HEK293T (cell line): ENCODE measurements at regions not wholly inside any gene's neighbourhood (a gene's known extent, or its start where the extent isn't known, plus 50 kb on each side); places are given as distances from the start of the nearest gene placed in this dataset.

ENCODE experiments used
- CTCF ChIA-PET: fragments of 350-600 bp; formaldehyde crosslinking; extraction: SDS; loops from one replicate; lab custom pipeline; 2021; ENCODE audit warnings: antibody characterized with exemption, inconsistent platforms; lab: Yijun Ruan, JAX
- POLR2A ChIA-PET: fragments of 350-600 bp; formaldehyde crosslinking; extraction: SDS; loops from one replicate; lab custom pipeline; 2020; ENCODE audit warnings: antibody characterized with exemption, inconsistent platforms; lab: Yijun Ruan, JAX
- DNase-seq: peaks from one replicate; pipeline ENCODE4 v3.0.0; 2012; ENCODE audit warnings: mixed read lengths; ENCODE audit errors: extremely low spot score
- ARNT ChIP-seq: fragments of 450-650 bp; IDR thresholded peaks from 2 replicates; pipeline ENCODE4 v1.6.1; 2017; ENCODE audit warnings: mild to moderate bottlenecking
- BHLHE40 ChIP-seq: fragments of 450-650 bp; IDR thresholded peaks from 2 replicates; pipeline ENCODE4 v1.6.1; 2016; ENCODE audit warnings: mild to moderate bottlenecking, moderate library complexity, borderline replicate concordance
- CTBP1 ChIP-seq: fragments of 450-650 bp; IDR thresholded peaks from 2 replicates; pipeline ENCODE4 v1.6.1; 2016; ENCODE audit warnings: borderline replicate concordance
- ELF4 ChIP-seq: fragments of 450-650 bp; IDR thresholded peaks from 2 replicates; pipeline ENCODE4 v1.6.1; 2017; ENCODE audit warnings: antibody characterized with exemption
- FOXA1 ChIP-seq: fragments of 450-650 bp; IDR thresholded peaks from 2 replicates; pipeline ENCODE4 v1.6.1; 2016; ENCODE audit warnings: mild to moderate bottlenecking
- FOXK2 ChIP-seq: fragments of 450-650 bp; IDR thresholded peaks from 2 replicates; pipeline ENCODE4 v1.6.1; 2016; ENCODE audit warnings: mild to moderate bottlenecking
- FOXM1 ChIP-seq: fragments of 450-650 bp; IDR thresholded peaks from 2 replicates; pipeline ENCODE4 v1.6.1; 2017; ENCODE audit warnings: mild to moderate bottlenecking, borderline replicate concordance
- HDGF ChIP-seq: fragments of 450-650 bp; IDR thresholded peaks from 2 replicates; pipeline ENCODE4 v1.6.1; 2017; ENCODE audit warnings: antibody characterized with exemption, borderline replicate concordance
- L3MBTL2 ChIP-seq: fragments of 450-650 bp; conservative IDR thresholded peaks from 2 replicates; pipeline ENCODE4 v1.6.1; 2016; ENCODE audit warnings: mild to moderate bottlenecking
- LEF1 ChIP-seq: fragments of 450-650 bp; IDR thresholded peaks from 2 replicates; pipeline ENCODE4 v1.6.1; 2017; ENCODE audit warnings: mild to moderate bottlenecking, borderline replicate concordance
- NFRKB ChIP-seq: fragments of 450-650 bp; IDR thresholded peaks from 2 replicates; pipeline ENCODE4 v1.6.1; 2016; ENCODE audit warnings: mild to moderate bottlenecking, moderate library complexity
- SP1 ChIP-seq: fragments of 450-650 bp; IDR thresholded peaks from 2 replicates; pipeline ENCODE4 v1.6.1; 2017
- SUZ12 ChIP-seq: fragments of 450-650 bp; IDR thresholded peaks from 2 replicates; pipeline ENCODE4 v1.6.1; 2016; ENCODE audit warnings: mild to moderate bottlenecking
- TARDBP ChIP-seq: fragments of 450-650 bp; IDR thresholded peaks from 2 replicates; pipeline ENCODE4 v1.6.1; 2016
- ZNF384 ChIP-seq: fragments of 450-650 bp; IDR thresholded peaks from 2 replicates; pipeline ENCODE4 v1.6.1; 2016
- TF ChIP-seq, protein P1 (sequence below): fragments of 450-650 bp; IDR thresholded peaks from 2 replicates; pipeline ENCODE4 v1.6.1; 2016

DNA sequence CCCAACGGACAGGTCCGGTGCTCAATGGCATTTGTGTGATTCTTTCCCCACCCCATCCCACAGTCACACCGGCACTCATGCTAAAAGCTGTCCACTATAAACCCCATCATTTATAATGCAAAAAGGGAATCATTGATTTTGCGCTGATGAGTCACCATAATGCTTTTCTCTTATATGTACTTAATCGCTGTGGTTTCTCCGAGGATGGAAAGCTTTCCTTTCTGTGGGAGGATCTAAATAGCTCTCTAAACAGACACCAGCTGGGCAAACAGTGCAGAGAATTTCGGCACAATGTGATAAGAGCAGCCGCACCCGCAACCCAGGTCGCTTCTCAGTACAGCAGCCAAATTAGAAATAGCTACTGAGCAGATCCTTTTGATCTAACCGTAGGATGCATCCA lies 85.6 kb downstream of the SETD4 start:
- CTCF ChIA-PET, result no interaction called here
- TF ChIP-seq ZNF384, result no peak
- no peak for TF ChIP-seq FOXA1
- TF ChIP-seq FOXM1, result no peak
- TF ChIP-seq NFRKB, result no peak
- TF ChIP-seq LEF1, result no peak
- TF ChIP-seq BHLHE40, result no peak
- TF ChIP-seq L3MBTL2, result no peak
- TF ChIP-seq, protein P1, sequence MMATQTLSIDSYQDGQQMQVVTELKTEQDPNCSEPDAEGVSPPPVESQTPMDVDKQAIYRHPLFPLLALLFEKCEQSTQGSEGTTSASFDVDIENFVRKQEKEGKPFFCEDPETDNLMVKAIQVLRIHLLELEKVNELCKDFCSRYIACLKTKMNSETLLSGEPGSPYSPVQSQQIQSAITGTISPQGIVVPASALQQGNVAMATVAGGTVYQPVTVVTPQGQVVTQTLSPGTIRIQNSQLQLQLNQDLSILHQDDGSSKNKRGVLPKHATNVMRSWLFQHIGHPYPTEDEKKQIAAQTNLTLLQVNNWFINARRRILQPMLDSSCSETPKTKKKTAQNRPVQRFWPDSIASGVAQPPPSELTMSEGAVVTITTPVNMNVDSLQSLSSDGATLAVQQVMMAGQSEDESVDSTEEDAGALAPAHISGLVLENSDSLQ, result no peak
- no peak for TF ChIP-seq SUZ12
- TF ChIP-seq SP1, result no peak
- TF ChIP-seq HDGF, result no peak
- TF ChIP-seq ELF4, result no peak
- no peak for TF ChIP-seq ARNT
- no peak for TF ChIP-seq CTBP1
- TF ChIP-seq TARDBP, result no peak
- no peak for TF ChIP-seq FOXK2
- no peak for DNase-seq
- POLR2A ChIA-PET, result interaction anchor here (0.6 kb wide), 1 partner anchor 14 kb away, joined by 3 read pairs; no protein-coding TSS in a partner anchor

DNA sequence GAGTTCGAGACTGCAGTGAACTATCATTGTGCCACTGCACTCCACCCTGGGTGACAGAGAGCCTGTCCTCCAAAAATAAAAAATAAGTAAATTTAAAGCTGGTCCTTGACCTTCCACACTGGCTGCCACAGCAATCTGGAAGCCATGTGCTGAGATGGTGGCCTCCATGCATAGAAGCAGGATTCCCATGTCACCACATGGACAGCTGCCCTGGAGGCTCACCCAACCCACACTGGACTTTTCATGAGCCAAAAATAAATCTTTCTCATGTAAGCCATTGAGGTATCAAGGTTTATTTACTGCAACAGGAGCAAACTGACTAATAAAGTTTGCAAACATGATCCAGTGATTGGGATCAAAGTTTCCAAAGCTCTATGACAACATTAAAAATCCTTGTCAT lies 88.5 kb downstream of the SETD4 start:
- TF ChIP-seq LEF1, result no peak
- TF ChIP-seq ZNF384, result no peak
- TF ChIP-seq ARNT, result no peak
- TF ChIP-seq NFRKB, result no peak
- TF ChIP-seq CTBP1, result no peak
- no peak for TF ChIP-seq L3MBTL2
- no peak for TF ChIP-seq ELF4
- no peak for TF ChIP-seq FOXM1
- POLR2A ChIA-PET, result no interaction called here
- CTCF ChIA-PET, result interaction anchor here (0.6 kb wide), 1 partner anchor 20 kb away, joined by 3 read pairs; no protein-coding TSS in a partner anchor
- no peak for DNase-seq

DNA sequence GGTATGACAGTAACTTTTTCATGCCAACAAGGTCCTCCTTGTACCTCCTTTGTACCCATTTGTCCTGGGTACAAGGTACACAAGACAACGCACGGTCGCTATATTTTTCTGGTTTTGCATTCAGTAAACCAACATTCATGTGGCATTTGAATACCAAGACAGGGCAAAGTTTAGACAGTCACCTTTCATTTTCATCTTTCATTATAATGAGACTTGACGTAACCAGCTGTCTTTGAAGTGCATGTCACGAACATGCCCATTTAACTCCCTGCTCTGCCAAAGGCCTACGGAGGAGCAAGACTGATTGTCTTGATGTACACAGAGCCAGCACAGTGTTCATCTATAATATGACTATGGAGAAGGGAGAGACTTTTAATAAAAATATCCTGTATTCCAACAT lies 91.0 kb downstream of the SETD4 start:
- CTCF ChIA-PET, result interaction anchor here (0.6 kb wide), 1 partner anchor 327 kb away, joined by 3 read pairs; no protein-coding TSS in a partner anchor
- POLR2A ChIA-PET, result no interaction called here
- no peak for TF ChIP-seq TARDBP
- TF ChIP-seq HDGF, result no peak
- TF ChIP-seq FOXA1, result no peak
- no peak for TF ChIP-seq ZNF384
- no peak for TF ChIP-seq FOXM1
- no peak for TF ChIP-seq SUZ12
- TF ChIP-seq FOXK2, result no peak
- TF ChIP-seq NFRKB, result no peak
- no peak for TF ChIP-seq SP1
- no peak for DNase-seq

DNA sequence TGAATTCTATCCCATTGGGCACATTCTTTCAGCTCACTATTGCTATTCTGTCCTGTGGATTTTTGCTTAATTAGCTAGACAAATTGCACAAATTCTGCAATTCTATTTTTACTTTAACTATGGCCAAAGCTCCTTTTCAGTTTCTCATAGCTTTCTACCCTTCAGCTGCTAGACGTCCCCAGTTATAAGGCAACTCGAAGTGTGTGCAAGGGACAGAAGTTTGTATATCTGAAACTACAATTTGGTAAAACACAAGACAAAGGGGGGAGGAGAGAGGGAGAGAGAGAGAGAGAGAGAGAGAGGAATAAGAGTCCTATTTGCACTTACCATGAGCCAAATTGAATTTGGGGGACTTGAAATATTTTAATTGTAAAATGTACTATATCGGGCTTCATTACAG lies 91.8 kb downstream of the SETD4 start:
- TF ChIP-seq FOXK2 (no peak), SUZ12 (no peak), L3MBTL2 (no peak), TARDBP (no peak), HDGF (no peak), NFRKB (no peak), CTBP1 (no peak), ARNT (no peak), SP1 (no peak), FOXM1 (no peak), ELF4 (no peak)
- TF ChIP-seq, protein P1, result no peak
- DNase-seq, result no peak
- ChIA-PET CTCF (no interaction called here), POLR2A (no interaction called here)

DNA sequence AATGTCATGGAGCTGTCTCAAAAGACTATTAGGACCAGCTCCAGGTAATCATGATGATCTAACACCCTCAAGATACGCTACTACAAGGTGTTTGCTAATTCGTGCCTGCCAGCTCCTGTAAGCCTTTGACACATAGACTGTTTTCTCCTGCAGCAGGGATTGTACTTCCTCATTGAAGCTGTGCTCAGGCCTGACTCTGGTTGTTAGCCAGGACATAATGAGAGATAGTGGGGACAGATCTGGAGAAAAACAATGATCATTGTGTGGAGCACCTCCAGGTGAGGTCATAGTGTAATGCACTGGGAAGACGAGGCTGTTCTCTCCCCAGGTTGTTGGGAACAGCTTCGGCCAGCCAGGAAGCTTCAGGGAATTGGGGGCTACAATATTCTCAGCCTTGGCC lies 94.6 kb downstream of the SETD4 start:
- DNase-seq, result no peak
- ChIA-PET CTCF (no interaction called here), POLR2A (no interaction called here)
- TF ChIP-seq LEF1, result no peak
- TF ChIP-seq, protein P1, result no peak
- TF ChIP-seq SP1, result no peak
- no peak for TF ChIP-seq ARNT
- TF ChIP-seq ZNF384, result no peak

DNA sequence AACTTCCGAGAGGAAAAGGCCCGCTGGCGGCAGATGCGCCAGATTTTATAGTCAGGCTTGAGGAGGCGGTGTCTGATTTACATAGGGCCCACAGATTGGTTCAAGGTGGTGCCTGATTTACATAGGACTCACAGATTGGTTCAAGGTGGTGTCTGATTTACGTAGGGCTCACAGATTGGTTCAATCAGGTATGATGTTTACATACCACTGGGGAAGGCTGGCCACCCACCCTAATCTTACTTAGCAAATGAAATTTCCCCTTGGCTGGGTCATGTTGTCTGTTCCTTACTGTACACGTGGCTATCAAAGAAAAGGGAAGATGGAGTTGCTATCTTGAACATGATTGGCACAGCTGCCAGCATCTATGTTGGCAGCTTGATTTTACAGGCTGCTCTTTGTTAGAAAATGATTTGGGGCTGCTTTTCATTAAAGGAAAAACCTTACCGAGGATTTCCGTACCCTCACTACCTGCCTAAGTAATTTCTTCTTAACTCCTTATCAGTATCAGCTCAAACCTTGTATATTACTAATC lies 96.3 kb downstream of the SETD4 start:
- TF ChIP-seq TARDBP (no peak), FOXA1 (no peak), CTBP1 (no peak), LEF1 (no peak), SUZ12 (no peak), ELF4 (no peak)
- ChIA-PET CTCF (no interaction called here), POLR2A (no interaction called here)
- DNase-seq, result no peak

DNA sequence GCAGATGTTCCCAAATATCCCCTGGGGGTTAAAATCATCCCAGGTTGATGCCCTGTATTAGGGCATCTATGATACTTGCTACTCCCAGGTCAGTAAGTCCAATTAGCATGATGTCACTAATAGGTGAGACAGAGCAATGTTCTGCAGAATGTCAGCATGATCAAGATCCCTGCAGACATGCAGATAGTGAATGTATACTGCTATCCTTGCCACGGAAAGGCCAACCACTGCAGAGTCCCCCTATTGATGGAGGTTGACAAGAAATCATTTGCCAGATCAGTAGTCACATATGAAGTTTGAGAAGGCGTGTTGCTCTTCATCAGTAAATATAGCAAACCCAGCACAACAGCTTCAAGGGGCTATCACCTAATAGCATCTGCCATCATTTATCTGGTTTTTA lies 97.4 kb downstream of the SETD4 start:
- no peak for TF ChIP-seq NFRKB
- TF ChIP-seq HDGF, result no peak
- TF ChIP-seq TARDBP, result no peak
- no peak for TF ChIP-seq LEF1
- no peak for TF ChIP-seq FOXM1
- TF ChIP-seq SP1, result no peak
- TF ChIP-seq FOXK2, result no peak
- TF ChIP-seq FOXA1, result no peak
- TF ChIP-seq ZNF384, result no peak
- TF ChIP-seq SUZ12, result no peak
- TF ChIP-seq ELF4, result no peak
- TF ChIP-seq, protein P1, result no peak
- no peak for TF ChIP-seq CTBP1
- TF ChIP-seq L3MBTL2, result no peak
- TF ChIP-seq ARNT, result no peak
- TF ChIP-seq BHLHE40, result no peak
- no peak for DNase-seq
- ChIA-PET POLR2A (no interaction called here), CTCF (no interaction called here)
